ENCODE measurements at regions not wholly inside any gene's neighbourhood (a gene's known extent, or its start where the extent isn't known, plus 50 kb on each side); places are given as distances from the start of the nearest gene placed in this dataset.
"Not testable (repeated sequence)": the region's sequence is repeated elsewhere in the genome, so short reads cannot be mapped to it uniquely, and the experiment has no call there.

DNA sequence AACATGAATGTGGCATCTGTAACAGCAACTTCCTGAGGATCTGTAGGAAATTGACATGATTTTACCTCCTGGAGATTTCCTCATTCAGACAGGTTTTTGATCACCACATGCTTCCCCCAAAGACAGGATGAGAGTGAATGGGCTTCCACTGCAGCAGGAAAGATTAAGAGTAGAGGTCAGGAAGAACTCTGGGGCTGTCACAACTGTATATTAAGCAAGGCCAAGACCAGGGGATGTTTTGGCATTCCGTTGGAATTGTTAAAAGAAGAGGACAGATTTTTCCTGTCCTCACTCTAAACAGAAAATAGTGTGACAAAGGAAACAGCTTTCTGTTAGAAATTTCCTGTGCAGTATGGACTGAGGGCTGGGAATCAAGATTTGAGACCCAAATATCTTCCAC lies 363.1 kb upstream of the FRG2C start:
- TF ChIP-seq, protein P1, sequence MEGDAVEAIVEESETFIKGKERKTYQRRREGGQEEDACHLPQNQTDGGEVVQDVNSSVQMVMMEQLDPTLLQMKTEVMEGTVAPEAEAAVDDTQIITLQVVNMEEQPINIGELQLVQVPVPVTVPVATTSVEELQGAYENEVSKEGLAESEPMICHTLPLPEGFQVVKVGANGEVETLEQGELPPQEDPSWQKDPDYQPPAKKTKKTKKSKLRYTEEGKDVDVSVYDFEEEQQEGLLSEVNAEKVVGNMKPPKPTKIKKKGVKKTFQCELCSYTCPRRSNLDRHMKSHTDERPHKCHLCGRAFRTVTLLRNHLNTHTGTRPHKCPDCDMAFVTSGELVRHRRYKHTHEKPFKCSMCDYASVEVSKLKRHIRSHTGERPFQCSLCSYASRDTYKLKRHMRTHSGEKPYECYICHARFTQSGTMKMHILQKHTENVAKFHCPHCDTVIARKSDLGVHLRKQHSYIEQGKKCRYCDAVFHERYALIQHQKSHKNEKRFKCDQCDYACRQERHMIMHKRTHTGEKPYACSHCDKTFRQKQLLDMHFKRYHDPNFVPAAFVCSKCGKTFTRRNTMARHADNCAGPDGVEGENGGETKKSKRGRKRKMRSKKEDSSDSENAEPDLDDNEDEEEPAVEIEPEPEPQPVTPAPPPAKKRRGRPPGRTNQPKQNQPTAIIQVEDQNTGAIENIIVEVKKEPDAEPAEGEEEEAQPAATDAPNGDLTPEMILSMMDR (IDR thresholded peaks at IDR 0.05) = not testable (repeated sequence)
- not testable (repeated sequence) for TF ChIP-seq POLR2A (IDR thresholded peaks at IDR 0.05; ENCODE audit: low read depth)

All from esophagus muscularis mucosa (tissue), 3 donors.